GM23338 (cell line): ENCODE measurements at regions not wholly inside any gene's neighbourhood (a gene's known extent, or its start where the extent isn't known, plus 50 kb on each side); places are given as distances from the start of the nearest gene placed in this dataset.

Experiments
- POLR2AphosphoS5 ChIP-seq: IDR thresholded peaks from 2 replicates; pipeline ENCODE4 v1.6.1; 2016; ENCODE audit warnings: antibody characterized with exemption, low read depth
- STAT1 ChIP-seq: IDR thresholded peaks from one replicate; pipeline ENCODE4 v1.6.1; 2016; ENCODE audit warnings: antibody characterized with exemption; ENCODE audit not compliant: unreplicated experiment
- TF ChIP-seq, protein P1 (sequence below), 2 experiments: fragments of 200-600 bp in 1 of 2; sonication (generic) in 1 of 2; conservative IDR thresholded peaks; 2 replicates each; pipeline versions ENCODE4 v1.5.1 to v1.6.1; 2016 to 2017; ENCODE audit warnings: antibody characterized with exemption in 2 of 2, low read depth in 2 of 2, mild to moderate bottlenecking in 2 of 2, moderate library complexity in 1 of 2
- TF ChIP-seq, protein P2 (sequence below): IDR thresholded peaks from one replicate; pipeline ENCODE4 v1.6.1; 2018; ENCODE audit warnings: antibody characterized with exemption; ENCODE audit not compliant: unreplicated experiment

GRCh38 chr6:164068527-164068926 is 654.0 kb downstream of the QKI start:
- TF ChIP-seq, protein P1, sequence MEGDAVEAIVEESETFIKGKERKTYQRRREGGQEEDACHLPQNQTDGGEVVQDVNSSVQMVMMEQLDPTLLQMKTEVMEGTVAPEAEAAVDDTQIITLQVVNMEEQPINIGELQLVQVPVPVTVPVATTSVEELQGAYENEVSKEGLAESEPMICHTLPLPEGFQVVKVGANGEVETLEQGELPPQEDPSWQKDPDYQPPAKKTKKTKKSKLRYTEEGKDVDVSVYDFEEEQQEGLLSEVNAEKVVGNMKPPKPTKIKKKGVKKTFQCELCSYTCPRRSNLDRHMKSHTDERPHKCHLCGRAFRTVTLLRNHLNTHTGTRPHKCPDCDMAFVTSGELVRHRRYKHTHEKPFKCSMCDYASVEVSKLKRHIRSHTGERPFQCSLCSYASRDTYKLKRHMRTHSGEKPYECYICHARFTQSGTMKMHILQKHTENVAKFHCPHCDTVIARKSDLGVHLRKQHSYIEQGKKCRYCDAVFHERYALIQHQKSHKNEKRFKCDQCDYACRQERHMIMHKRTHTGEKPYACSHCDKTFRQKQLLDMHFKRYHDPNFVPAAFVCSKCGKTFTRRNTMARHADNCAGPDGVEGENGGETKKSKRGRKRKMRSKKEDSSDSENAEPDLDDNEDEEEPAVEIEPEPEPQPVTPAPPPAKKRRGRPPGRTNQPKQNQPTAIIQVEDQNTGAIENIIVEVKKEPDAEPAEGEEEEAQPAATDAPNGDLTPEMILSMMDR (conservative IDR thresholded peaks at IDR 0.05; ENCODE audit: low read depth in 2 of 2), result no peak
- no peak for TF ChIP-seq POLR2AphosphoS5
- no peak for TF ChIP-seq STAT1
- TF ChIP-seq, protein P2, sequence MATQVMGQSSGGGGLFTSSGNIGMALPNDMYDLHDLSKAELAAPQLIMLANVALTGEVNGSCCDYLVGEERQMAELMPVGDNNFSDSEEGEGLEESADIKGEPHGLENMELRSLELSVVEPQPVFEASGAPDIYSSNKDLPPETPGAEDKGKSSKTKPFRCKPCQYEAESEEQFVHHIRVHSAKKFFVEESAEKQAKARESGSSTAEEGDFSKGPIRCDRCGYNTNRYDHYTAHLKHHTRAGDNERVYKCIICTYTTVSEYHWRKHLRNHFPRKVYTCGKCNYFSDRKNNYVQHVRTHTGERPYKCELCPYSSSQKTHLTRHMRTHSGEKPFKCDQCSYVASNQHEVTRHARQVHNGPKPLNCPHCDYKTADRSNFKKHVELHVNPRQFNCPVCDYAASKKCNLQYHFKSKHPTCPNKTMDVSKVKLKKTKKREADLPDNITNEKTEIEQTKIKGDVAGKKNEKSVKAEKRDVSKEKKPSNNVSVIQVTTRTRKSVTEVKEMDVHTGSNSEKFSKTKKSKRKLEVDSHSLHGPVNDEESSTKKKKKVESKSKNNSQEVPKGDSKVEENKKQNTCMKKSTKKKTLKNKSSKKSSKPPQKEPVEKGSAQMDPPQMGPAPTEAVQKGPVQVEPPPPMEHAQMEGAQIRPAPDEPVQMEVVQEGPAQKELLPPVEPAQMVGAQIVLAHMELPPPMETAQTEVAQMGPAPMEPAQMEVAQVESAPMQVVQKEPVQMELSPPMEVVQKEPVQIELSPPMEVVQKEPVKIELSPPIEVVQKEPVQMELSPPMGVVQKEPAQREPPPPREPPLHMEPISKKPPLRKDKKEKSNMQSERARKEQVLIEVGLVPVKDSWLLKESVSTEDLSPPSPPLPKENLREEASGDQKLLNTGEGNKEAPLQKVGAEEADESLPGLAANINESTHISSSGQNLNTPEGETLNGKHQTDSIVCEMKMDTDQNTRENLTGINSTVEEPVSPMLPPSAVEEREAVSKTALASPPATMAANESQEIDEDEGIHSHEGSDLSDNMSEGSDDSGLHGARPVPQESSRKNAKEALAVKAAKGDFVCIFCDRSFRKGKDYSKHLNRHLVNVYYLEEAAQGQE, result no peak
